ENCODE measurements at regions not wholly inside any gene's neighbourhood (a gene's known extent, or its start where the extent isn't known, plus 50 kb on each side); places are given as distances from the start of the nearest gene placed in this dataset.

DNA sequence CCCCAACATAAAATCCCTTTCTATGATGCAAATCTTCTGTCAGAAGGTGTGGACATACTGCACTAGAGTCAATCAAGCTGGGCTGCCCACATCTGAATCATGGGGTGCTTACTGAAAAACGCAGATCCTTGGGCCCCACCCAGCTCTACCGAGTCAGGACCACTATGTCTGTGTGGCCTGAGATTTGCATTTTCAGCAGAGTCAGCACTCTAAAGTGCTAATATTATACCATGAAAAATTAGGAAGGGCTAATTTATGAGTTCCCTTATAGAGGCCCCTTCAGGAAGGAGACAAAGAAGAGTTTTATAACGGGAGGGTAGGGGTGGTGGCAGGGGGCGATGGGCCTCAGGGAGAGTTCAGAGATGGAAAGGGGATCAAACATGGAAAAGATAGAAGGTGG lies 163.3 kb upstream of the NABP1 start:
- DNase-seq (ENCODE audit: low read depth in 2 of 2), result no peak

DNA sequence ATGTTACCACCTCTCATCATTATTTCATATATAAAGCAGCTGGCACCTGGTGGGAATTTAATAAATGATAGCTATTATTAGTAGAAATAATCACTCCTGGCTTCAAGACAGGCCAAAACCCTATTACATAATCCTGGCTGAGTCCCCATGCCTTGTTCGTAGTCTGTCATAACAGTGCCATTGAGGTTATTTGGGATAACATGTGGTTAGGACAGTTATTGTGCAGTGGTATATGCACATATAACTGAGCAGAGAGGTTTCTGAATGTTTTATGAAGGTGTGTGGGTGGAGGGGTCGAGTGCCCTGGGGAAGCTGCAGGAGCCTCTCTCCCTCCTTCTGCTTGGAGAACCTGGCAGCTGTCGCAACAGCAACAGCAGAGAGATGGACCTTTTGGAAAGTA lies 162.4 kb upstream of the NABP1 start:
- DNase-seq (ENCODE audit: low read depth in 2 of 2), result no peak

DNA sequence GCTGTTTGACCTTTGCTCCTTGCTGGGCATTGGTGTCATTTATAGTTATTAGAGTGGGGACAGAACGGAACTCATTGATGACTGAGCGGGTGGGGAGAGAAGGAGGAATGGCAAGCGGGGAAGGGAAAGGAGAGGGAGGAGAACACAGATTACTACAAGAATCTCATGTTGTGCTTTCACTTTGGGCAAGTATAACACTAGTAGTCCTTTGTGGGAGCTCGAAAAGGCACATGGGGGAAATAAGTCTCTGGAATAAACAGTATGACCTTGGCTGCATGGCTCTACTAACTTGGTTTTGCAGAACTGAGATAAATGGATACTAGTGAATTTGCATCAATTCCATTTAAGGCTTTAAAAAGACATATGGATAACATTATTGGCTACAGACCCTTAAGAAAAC lies 161.7 kb upstream of the NABP1 start:
- no peak for DNase-seq (ENCODE audit: low read depth in 2 of 2)

DNA sequence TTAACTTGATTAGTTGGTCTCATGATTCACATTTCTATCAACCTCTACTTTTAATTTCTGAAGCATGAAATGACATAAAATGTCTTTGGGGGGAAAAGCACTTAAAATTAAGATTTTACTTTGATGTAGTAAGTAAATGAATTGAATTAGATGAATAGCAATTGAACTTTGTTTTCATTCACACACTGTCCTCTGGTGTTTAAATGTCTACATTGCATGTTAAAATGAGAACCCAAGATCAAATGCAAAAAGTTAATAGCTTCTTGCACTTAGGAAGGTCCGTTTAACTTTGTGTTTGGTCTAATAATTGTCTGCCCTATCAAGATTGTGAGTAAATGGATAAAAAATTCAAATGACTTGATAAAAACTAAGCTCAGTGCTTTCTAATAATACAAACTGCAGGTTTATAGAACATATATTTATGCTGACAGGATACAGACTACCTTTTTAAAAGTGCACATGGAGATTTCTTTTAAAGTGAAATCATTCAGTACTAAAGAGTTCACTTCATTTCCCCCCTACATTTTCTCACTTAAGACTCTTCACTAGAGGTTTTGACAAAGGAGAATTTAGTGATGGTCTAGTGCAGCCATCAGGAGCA lies 156.2 kb upstream of the NABP1 start:
- DNase-seq (ENCODE audit: low read depth in 2 of 2), result no peak

DNA sequence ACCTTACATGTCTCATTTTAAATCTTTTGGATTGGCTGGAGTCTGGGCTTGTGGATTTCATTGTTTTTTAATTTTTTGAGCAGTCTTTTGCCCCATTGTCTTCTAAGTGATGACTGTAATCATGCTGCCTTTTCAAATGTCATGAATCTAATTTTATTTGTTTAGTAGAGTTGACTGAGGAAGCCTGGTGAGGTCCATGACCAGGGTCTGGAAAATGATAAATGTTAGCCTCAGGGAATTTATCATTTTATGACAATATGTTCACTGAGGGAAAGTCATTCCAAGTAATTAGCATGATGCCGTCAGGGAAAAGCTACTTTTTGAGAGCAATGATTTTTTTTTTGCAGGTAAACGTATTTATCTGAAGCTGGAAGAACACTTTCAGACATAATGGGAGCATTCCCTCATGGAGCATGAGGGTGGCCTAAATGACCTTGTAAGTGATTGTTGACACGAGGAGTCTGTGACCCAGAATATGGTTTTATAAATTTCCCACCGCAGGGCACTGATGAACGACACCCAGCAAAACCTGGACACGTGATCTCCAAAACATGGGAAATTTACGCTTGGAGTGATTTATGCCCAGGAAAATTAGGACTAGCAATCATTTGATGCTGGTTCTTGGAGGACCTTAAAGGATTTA lies 155.3 kb upstream of the NABP1 start:
- no peak for DNase-seq (ENCODE audit: low read depth in 2 of 2)

DNA sequence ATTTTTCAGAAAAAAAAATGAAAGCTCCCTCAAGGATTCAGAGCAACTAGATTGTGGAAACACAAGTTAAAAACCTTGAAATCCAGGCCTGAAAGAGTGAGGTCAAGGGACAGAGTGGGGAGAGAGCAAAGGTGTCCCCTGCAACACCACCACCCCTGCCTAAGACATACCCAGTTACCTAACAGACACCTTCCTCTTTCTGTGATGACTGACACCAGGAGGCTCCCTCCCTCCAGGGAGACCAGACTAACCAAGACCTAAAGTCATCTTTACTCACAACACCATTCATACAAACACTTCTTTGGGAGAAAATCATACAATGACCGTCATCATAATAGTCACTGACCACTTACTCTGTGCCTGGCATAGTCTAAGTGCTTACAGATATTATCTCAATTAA lies 151.8 kb upstream of the NABP1 start:
- no peak for DNase-seq (ENCODE audit: low read depth in 2 of 2)

DNA sequence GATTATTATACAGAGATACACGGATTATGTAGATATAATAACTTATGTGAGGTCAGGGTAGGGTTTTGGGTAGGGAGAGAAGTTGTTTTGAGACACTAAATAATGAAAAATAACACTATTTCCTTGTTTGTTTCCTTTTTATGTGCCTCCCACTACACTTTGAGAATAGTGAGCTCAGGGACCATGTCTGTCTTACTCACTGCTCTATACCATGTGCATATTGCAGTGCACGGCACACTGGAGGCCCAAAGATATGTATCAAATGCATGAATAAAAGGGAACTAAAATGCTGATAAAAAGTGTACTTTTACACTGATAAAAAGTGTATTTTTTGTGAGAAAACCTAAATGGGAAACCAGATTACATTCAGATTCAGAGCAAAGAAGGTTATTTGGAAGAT lies 151.4 kb upstream of the NABP1 start:
- DNase-seq (ENCODE audit: low read depth in 2 of 2), result no peak

DNA sequence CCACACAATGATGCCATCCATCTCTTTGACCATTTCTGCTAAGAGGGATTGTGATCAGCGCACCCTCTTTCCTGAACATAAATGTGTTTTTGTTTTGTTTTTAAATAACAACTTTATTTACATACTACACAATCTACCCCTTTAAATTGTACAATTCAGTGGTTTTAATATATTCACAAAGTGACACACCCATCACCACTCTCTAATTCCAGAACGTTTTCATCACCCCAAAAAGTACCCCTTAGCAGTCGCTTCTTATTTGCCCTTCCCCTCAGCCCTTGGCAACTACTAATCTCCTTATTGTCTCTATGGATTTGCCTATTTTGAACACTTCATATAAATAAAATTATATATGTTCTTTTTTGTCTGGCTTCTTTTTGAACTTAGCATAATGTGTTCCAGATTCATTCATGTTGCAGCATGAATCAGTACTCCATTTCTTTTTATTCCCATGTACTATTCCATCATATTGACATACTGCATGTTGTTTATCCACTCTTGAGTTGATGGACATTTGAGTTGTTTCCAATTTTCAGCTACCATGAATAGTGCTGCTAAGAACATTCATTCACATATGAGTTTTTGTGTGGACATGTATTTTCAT lies 150.9 kb upstream of the NABP1 start:
- no peak for DNase-seq (ENCODE audit: low read depth in 2 of 2)

DNA sequence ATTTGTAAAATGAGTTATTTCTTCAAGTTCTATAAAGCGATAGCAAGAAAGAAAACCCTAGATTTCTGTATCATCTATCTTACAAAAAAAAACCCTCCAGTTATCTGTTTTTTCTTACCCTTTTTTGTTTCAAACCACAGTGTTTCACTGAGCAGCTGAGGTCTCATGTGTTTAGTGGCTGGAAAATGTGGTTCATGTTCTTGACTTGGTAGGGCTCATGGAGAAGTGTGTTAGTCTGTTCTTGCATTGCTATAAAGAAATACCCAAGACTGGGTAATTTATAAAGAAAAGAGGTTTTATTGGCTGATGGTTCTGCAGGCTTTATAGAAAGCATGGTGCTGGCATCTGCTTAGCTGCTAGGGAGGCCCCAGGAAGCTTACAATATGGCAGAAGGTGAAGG lies 147.3 kb upstream of the NABP1 start:
- DNase-seq (ENCODE audit: low read depth in 2 of 2), result no peak

DNA sequence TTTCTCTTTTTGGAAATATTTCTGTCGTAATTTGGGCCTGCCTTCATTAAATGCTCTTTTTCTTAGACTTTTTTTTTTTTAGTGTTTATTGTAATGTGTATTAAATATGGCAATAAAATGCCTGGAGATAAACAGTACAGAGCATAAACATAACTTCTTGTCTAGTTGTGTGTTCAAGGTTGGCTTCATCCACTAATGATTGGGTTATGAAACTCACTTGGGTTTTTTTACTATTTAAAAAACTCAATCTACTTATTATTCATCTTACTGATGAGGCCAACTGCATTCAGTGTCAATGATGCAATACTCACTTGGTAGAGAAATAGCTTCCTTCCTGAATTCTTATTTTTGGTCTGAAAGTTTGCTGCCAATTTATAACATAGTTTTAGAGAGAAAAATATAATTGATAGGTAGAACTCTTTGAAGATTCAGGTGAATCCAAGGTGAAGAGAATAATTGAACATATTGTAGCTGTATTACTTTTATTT lies 144.2 kb upstream of the NABP1 start:
- DNase-seq (ENCODE audit: low read depth in 2 of 2), result no peak

DNA sequence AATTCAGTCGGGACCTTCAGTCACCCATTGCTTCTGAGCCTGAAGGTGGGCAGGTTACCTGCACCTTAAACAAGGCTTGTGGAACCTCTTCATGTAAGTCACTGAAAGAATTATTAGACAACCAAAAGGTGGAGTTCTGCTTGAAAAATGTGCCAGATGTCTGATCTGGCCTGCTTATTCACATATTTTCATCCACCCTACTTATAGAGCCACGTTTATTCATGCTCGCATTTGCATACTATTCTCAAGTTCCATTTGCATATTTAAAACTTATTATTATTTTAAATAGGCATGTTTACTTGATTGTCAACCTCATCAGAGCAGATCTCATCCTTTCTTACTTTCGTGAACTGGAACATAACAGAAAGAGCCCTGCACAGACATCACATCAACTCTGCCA lies 140.0 kb upstream of the NABP1 start:
- no peak for DNase-seq (ENCODE audit: low read depth in 2 of 2)

DNA sequence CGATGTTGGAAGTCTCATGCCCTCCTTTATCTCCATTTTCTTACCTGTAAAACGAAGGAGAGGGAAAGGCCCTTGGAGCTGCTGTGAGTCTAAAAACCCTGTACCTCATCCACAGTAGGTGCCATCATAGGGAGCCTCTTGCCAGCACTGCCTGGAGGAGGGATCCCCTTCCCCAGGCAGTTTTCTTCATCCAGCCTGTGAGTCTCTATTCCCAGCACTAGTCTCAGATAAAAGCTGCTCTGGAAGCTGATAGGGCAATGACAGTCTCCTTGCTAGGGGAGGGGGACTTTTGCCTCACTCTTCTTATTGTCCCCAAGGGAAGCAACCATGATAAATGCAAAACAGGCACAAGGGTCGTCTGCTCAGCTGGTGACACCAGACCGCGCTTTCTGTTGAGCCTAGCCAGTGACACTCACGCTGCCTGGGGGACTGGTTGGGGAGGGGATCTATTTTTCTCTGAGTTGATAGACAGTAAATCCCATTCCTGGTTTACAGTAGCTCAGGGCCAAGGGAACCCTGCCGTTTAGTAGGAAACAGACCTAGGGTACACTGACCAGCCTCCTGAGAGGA lies 139.5 kb upstream of the NABP1 start:
- DNase-seq (ENCODE audit: low read depth in 2 of 2), result no peak

DNA sequence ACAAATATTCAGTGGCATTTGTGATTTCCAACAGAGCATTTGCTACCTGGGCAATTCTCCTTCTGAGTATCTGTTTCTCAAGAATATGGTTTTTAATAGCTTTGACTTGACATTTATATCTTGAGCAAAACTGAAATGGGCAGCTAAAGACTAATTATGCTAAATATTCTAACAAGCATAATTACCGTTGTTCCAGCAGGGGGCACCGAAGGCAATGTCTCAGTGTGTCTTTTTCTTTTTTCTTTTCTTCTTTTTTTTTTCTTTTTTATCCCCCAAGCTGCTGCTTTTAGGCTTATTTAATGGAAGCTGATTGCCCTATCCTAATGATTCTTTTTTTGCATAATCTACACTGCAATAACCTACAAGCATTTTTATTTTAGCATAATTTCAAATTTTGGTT lies 138.9 kb upstream of the NABP1 start:
- DNase-seq (ENCODE audit: low read depth in 2 of 2), result no peak

DNA sequence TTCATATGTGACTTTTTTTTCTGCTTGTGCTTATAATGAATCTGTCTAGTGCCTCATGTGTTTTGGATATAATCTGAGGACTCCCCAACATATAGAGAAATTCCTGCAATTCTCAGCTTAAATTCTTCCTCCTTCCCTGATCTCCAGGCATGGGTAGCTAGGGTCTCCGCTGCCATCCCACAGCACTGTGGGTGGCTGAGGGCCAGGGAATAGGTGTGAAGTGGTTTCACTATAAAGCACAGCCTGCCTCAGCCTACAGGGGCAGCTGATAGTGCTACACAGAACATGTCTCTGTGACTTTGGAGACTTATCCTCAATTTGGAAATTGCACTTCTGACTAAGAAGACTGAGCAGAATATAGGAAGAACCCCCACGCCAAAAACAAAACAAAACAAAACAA lies 137.3 kb upstream of the NABP1 start:
- DNase-seq (ENCODE audit: low read depth in 2 of 2), result no peak

DNA sequence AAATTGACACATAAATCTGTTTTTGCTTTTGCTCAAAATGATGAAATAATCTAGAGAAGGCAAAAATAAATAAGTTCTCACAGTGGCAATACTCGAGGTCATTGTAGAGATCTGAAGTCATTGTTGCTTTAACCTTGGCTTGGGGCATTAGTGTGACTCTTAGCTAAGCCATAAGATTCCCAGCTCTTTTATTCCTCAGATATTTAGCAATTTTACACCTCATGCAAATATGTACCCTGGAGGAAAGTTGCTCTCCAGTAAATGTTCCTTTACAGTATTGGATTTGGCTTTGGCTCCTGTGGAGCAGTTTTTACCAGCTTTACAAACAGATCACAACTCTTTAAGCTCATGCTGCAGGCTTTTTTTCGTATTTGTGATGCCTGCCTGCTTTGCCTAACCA lies 134.2 kb upstream of the NABP1 start:
- DNase-seq (ENCODE audit: low read depth in 2 of 2), result no peak

DNA sequence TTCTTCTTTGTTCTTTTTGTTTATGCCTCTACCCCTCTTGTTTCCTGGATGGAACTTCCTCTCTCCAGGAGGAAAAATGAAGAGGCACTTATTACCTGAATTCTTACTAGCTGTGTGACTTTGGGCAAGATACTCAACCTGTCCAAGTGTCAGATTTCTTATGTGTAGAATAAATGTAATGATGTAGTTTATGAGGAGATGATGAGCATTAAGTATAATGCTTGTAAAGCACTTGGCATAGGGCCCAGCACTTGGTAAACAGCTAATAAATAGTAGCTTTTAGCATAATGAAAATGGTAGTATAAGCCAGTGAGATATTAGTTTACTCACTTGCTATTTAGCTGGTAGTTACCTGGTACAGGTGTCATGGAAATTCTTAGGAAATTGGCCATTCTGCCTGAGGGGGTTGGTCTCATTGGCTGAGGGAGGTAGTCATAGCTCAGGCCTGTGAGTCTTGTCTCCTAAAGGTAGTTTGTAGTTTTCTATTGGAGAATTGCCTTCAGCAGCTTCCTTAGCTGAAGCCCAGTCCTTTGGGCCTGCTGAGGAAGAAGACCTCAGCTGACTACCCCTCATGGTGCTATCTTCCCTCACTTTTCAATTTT lies 133.4 kb upstream of the NABP1 start:
- DNase-seq (ENCODE audit: low read depth in 2 of 2), result no peak

DNA sequence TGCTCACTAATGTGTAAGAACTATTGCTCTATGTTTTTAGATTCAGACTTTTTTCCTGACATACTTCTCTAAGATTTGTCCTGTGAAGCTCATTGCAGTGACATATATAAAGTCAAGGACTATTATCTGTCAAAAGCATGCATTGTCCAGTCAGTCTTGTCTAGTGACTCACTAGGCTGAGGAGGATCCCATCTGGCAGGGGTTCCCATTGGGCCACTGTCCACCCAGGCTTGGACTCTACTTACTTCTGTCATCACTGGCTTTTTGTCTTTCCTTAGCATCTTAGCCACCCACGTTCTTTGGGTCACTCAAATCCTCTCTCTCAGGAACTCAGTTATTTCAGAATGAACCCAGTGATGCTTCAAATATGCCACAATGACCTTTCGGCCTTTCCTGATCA lies 132.6 kb upstream of the NABP1 start:
- no peak for DNase-seq (ENCODE audit: low read depth in 2 of 2)

DNA sequence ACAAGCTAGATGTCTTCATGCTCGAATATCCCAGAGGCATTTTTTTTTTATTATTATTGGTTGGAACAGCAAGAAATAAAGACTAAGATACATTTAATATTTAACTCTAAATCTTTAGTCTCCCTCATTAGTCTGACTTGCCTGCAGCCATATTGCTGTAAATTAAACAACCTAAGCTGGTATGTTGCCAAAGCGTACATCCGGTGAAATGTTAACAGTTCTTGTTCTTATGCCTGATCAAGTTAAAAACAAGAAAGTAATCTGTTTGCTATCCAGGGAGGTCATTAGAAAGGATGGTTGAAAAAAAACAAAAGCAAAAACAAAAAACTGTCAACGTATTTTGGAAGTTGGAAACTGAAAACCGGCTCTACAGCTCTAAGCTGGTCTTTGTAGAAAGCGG lies 125.9 kb upstream of the NABP1 start:
- no peak for DNase-seq (ENCODE audit: low read depth in 2 of 2)

DNA sequence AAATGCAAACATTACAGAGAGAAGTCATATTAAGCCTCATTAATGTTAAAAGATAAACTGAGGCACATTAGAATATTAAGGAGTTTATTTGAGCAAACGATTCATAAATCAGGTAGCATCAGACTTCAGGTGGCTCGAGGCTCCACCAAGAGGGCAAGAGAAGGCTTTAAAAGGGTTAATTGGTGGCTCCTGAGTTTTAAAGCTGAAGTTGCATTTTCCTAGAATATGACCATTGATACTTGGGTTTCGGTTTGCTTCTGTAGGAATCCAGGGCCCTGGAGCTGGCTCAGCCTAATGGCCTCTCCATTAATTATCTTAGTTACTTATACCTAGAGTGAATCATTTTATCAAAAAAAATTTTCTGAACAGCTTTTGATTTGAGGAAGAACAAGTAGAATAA lies 123.7 kb upstream of the NABP1 start:
- no peak for DNase-seq (ENCODE audit: low read depth in 2 of 2)

DNA sequence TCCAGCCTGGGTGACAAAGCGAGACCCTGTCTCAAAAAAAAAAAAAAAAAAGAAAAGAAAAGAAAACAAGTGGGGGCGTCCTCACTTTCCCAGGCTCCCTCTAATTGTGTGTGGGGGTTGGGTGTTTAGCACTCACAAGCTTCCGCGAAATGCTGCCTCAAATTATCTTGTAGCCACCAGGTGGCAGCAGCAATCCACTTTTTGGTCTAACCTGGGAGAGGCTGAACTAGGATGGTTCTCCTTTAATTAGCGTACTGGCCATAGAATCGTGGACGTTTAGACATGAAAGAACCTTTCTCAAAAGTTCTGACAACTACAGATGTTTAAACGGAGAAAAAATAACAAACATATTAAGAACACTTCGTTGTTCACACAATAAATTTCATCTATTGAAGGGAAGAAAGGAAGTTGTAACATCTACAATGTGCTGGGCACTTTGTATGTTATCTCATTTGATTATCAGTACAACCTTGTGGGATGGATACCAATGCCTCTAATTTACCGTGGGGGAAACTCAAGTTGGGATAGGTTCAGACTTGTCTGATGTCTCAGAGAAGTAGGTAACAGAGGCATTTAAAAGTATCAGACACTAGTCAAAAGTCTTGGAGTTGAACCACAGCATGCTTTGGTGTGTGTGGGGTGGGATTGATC lies 122.7 kb upstream of the NABP1 start:
- DNase-seq (ENCODE audit: low read depth in 2 of 2), result peak; percentile 54 to 73

DNA sequence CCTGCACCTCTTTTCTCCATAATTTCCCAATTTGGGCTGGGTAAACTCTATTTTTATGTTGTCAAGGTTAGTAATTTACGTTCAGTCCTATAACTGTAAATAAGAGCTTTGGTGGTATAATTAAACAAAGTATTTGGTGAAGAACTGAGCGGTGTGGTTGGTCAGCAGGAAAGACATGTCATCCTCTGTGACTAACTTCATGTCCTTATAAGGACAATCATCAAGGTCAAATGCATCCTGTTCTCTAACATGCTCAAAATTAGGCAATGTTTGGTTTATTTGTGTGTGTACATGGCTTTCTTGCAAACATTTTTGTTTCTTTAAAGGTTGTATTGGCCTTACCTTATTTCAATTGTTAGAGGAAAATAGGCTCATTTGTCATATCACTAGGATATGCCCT lies 121.5 kb upstream of the NABP1 start:
- no peak for DNase-seq (ENCODE audit: low read depth in 2 of 2)

DNA sequence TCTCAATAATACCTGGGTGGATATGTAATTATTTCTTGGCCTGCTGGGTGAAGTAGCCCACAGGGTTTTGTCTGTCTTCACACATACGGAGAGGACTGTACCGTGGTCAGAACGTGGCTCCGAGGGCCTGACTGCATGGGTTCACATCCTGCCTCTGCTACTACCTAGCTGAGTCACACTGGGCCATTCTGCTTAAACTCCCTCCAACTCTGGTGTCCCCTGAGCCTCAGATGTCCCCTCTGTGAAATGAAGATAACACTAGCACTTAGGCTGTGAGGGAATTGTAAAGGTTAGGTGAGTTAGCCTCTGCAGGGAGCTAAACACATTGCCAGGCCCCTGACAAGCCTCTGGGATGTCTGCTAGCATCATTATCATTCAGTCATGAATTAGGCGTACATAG lies 120.1 kb upstream of the NABP1 start:
- no peak for DNase-seq (ENCODE audit: low read depth in 2 of 2)
